Esophagus (tissue), 2 donors: ENCODE measurements at regions not wholly inside any gene's neighbourhood (a gene's known extent, or its start where the extent isn't known, plus 50 kb on each side); places are given as distances from the start of the nearest gene placed in this dataset.

Experiments
- H3K27ac ChIP-seq, 2 donors: one replicate each; pipeline ENCODE4 v1.5.1; 2013; ENCODE audit warnings: low read depth in 2 of 2, mild to moderate bottlenecking in 2 of 2, inconsistent platforms in 1 of 2, low read length in 1 of 2, moderate library complexity in 1 of 2
- H3K27me3 ChIP-seq, 2 donors: one replicate each; pipeline ENCODE4 v1.6.1; 2013; ENCODE audit warnings: low read length in 2 of 2, control low read depth in 1 of 2, mild to moderate bottlenecking in 1 of 2; ENCODE audit not compliant: insufficient read depth in 2 of 2, control insufficient read depth in 1 of 2
- H3K36me3 ChIP-seq, 2 donors: one replicate each; pipeline ENCODE4 v1.6.1; 2013; ENCODE audit warnings: low read length in 1 of 2; ENCODE audit not compliant: control insufficient read depth in 2 of 2, insufficient read depth in 2 of 2
- H3K4me1 ChIP-seq, 2 donors: one replicate each; pipeline ENCODE4 v1.6.1; 2013; ENCODE audit warnings: low read length in 1 of 2; ENCODE audit not compliant: control insufficient read depth in 2 of 2, insufficient read depth in 2 of 2
- H3K4me3 ChIP-seq, 2 donors: one replicate each; pipeline ENCODE4 v1.5.1; 2013; ENCODE audit warnings: low read length in 2 of 2, mild to moderate bottlenecking in 2 of 2, low read depth in 1 of 2, moderate library complexity in 1 of 2
- H3K9me3 ChIP-seq, 2 donors: one replicate each; pipeline ENCODE4 v1.6.1; 2013; ENCODE audit warnings: mild to moderate bottlenecking in 2 of 2, low read depth in 1 of 2, low read length in 1 of 2, moderate library complexity in 1 of 2; ENCODE audit not compliant: control insufficient read depth in 2 of 2, insufficient read depth in 1 of 2
- WGBS, 2 donors: extraction: QIAGEN DNeasy Blood & Tissue Kit; methylation state at CpG; one replicate each; pipeline ENCODE4 v1.1.7; 2013; 5-methylcytosine and 5-hydroxymethylcytosine counted together
- donor health status: healthy with polysubstance abuse.
- donor health status: Bipolar disorder and iron deficiency.

DNA sequence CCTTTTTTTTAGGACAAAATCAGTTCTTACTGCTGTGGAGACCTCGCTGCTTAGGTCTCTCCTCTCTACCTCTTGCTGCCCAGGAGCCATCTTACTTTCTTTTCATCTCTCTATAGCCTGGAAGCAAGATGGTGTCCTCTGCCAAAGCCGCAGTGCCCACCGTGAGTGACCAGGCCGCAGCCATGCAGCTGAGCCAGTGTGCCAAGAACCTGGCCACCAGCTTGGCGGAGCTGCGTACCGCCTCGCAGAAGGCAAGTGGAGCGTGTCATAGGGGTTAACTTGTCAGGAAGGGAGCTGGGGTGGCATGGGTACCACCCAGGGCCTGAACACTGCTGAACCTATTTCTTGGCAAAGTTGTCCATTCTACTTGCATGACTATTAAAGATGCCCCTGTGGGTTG, 320.3 kb upstream of the TPM1 start:
- no peaks in the 10 kb centered on the region for H3K4me1 ChIP-seq
- H3K9me3 ChIP-seq: peaks cover 0 to 2% of the 10 kb centered on the region in 2 donors
- no peak overlapping the region for H3K4me3 ChIP-seq
- no peaks in the 10 kb centered on the region for H3K27me3 ChIP-seq
- peaks cover 0 to 4% of the 10 kb centered on the region in 2 donors for H3K36me3 ChIP-seq
- 95 to 96% methylated on average over 9 of the region's 9 CpGs for WGBS, 2 donors
- no peak overlapping the region for H3K27ac ChIP-seq

DNA sequence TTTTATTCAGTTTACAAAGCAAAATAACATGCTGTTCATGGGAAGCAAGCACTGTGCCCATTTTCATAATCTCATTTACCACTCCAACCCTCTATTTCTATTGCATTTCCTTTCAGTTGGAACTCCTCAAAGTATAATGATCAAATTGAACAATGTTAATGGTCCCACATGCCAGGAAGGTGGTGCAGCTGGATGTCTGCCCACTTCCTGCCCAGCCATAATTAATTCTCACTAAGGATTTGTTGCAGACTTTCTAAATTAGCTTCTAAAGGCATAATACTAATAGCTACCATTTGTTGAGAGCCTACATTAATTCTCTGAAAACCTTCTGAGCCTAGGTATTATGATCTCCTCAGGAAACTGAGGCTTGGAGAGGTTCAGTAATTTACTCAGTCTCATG, 316.1 kb upstream of the TPM1 start:
- Histone ChIP-seq H3K9me3 (peaks cover 0 to 2% of the 10 kb centered on the region in 2 donors), H3K4me3 (no peak overlapping the region), H3K36me3 (no peaks in the 10 kb centered on the region), H3K27me3 (no peaks in the 10 kb centered on the region), H3K4me1 (no peaks in the 10 kb centered on the region), H3K27ac (no peak overlapping the region)

DNA sequence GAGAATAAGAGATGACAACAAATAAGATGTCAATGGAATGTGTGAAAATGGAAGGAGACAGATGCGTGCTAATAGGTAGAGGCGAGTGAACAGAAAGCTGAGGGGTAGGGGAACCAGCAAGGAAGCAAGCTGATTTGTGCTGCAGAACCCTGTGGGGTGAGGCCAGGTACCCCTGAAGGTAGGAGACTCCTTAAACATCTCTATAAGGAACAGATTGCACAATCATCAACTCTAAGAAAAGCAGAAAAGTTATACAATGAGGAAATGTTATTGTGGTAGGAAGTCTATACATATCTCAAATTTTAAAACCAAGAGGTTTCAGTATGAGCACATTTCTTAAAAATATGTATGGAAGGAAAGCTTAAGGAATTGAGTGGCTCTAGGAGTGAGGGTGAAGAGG, 315.0 kb upstream of the TPM1 start:
- no peaks in the 10 kb centered on the region for H3K27me3 ChIP-seq

DNA sequence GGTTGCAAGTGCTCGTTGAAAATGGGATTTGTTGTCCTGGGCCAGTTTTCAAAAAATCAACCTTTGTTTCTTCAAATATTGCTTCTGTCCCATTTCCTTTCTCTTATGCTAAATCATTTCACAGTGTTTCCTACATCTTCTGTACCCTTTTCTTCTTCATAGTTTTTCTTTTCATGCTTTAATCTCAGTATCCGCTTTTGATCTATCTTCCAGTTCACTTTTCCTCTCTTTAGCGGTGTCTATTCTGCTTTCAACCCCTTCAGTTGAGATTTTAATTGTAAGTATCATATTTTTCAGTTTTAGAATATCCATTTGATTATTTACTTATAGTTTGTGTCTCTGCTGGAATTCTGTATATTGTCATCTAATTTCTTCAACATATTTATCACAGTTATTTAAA, 311.7 kb upstream of the TPM1 start:
- Histone ChIP-seq H3K4me3 (no peak overlapping the region), H3K4me1 (no peaks in the 10 kb centered on the region), H3K36me3 (no peaks in the 10 kb centered on the region), H3K27me3 (no peaks in the 10 kb centered on the region), H3K27ac (no peak overlapping the region), H3K9me3 (no peaks in the 10 kb centered on the region)
- 93 to 95% methylated on average over 3 of the region's 3 CpGs for WGBS, 2 donors

More for the DNA sequence above, 315.0 kb upstream of the TPM1 start:
- H3K4me3 ChIP-seq: no peak overlapping the region
- no peak overlapping the region for H3K27ac ChIP-seq
- no peaks in the 10 kb centered on the region for H3K9me3 ChIP-seq
- WGBS, 2 donors: 95% methylated on average over 2 of the region's 2 CpGs
- H3K4me1 ChIP-seq: no peaks in the 10 kb centered on the region
- H3K36me3 ChIP-seq: no peaks in the 10 kb centered on the region

DNA sequence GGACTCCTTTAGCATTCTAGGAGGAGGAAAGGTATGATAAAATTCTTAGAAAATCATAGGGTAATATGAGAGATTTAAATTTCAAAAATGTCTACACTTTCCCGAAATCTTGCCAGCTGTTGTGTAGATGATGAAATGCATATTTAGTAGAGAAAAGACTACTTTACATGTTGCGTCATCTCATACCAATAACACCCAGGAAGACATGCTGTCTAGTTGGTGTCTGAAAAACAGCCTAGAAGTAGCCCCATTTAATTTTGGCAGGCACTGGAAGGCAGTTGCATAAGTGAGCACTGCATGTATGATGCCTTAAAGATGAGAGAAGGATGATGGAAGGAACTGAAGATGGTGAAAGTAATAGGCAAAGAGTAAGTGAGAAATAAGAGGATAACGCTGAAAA, 310.5 kb upstream of the TPM1 start:
- Histone ChIP-seq H3K27ac (no peak overlapping the region), H3K4me1 (no peaks in the 10 kb centered on the region), H3K27me3 (no peaks in the 10 kb centered on the region), H3K36me3 (no peaks in the 10 kb centered on the region), H3K4me3 (no peak overlapping the region), H3K9me3 (no peaks in the 10 kb centered on the region)
- 93 to 95% methylated on average over 3 of the region's 3 CpGs for WGBS, 2 donors

DNA sequence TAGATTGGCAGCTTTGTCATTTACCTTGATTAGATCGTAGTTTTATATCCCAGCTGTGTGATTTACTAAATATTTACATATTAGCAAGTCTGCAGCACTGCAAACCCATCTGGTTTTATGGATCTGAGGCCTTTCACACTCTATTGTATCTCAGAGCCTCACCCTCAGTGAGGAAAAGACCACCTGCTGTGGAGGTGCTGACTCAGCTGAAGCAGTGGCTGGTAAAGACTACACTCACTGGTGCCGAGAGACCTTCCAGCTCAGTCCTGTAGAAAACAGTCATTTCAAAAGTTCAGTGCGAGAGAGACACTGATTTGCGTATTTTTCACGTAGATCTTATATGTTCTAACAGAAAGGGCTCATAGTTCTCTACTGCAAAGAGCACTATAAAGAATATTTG, 307.8 kb upstream of the TPM1 start:
- H3K4me1 ChIP-seq: no peaks in the 10 kb centered on the region

DNA sequence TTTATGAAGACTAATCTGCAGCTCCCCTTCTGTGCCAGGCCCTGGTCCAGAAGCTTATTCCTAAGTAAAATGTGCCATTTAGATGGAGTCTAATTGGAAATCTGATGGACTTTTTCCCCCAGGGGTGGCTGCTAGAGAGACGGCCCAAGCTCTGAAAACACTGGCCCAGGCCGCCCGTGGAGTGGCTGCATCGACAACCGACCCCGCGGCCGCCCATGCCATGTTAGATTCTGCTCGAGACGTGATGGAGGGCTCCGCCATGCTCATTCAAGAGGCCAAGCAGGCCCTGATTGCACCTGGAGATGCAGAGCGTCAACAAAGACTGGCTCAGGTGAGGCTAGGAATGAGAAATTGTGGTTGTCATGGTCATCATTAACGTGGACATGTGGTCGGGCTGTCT, 305.8 kb upstream of the TPM1 start:
- peaks cover 0 to 3% of the 10 kb centered on the region in 2 donors for H3K4me1 ChIP-seq
- no peak overlapping the region for H3K4me3 ChIP-seq
- no peaks in the 10 kb centered on the region for H3K27me3 ChIP-seq
- no peak overlapping the region for H3K27ac ChIP-seq
- no peaks in the 10 kb centered on the region for H3K9me3 ChIP-seq
- no peaks in the 10 kb centered on the region for H3K36me3 ChIP-seq
- 94 to 96% methylated on average over 14 of the region's 14 CpGs for WGBS, 2 donors

More for the DNA sequence above, 307.8 kb upstream of the TPM1 start:
- no peak overlapping the region for H3K27ac ChIP-seq
- no peaks in the 10 kb centered on the region for H3K36me3 ChIP-seq
- H3K27me3 ChIP-seq: no peaks in the 10 kb centered on the region
- no peak overlapping the region for H3K4me3 ChIP-seq
- WGBS, 2 donors: 85 to 88% methylated on average over 5 of the region's 5 CpGs
- no peaks in the 10 kb centered on the region for H3K9me3 ChIP-seq

DNA sequence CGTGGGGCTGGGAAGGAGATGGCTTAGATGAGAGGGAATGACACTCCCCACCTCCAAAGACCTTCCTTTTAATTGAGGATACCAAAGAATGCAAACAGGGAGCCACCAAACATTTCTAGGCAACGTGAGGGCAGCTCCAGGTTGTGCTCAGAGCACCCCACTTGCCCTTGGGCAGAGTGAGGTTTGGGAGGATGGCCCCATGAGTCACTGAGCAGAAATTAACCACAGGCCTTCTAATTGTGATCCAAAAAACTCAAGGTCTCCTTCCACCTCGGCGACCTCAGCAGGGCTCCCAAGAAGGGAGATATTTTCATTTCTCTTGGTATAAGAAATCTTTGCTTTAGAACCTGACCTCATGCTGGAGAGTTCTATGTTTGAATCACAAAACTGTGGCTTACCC, 305.0 kb upstream of the TPM1 start:
- H3K27ac ChIP-seq: no peak overlapping the region
- H3K9me3 ChIP-seq: no peaks in the 10 kb centered on the region
- no peaks in the 10 kb centered on the region for H3K36me3 ChIP-seq
- H3K4me3 ChIP-seq: no peak overlapping the region
- peaks cover 0 to 3% of the 10 kb centered on the region in 2 donors for H3K4me1 ChIP-seq
- WGBS, 2 donors: 84 to 86% methylated on average over 4 of the region's 4 CpGs
- H3K27me3 ChIP-seq: no peaks in the 10 kb centered on the region

DNA sequence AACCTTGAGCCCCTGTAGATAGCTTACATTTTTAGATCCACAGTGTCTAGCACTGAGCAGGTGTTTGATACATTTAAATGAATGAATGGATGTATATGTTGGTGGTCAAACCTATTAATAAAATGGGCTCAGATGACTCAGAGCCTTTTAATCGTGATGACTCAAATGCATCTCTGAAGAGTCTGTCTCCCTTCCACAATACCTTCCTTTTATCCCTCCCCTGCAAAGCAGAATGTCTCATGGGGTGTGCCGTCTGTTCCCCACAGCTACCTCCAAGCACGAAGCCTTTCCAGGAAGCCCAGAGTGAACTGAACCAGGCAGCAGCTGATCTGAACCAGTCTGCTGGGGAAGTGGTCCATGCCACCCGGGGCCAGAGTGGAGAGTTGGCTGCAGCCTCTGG, 303.5 kb upstream of the TPM1 start:
- Histone ChIP-seq H3K36me3 (no peaks in the 10 kb centered on the region), H3K4me3 (no peak overlapping the region), H3K27me3 (no peaks in the 10 kb centered on the region), H3K27ac (no peak overlapping the region), H3K9me3 (no peaks in the 10 kb centered on the region), H3K4me1 (peaks cover 0 to 3% of the 10 kb centered on the region in 2 donors)
- WGBS, 2 donors: 66 to 69% methylated on average over 4 of the region's 4 CpGs

DNA sequence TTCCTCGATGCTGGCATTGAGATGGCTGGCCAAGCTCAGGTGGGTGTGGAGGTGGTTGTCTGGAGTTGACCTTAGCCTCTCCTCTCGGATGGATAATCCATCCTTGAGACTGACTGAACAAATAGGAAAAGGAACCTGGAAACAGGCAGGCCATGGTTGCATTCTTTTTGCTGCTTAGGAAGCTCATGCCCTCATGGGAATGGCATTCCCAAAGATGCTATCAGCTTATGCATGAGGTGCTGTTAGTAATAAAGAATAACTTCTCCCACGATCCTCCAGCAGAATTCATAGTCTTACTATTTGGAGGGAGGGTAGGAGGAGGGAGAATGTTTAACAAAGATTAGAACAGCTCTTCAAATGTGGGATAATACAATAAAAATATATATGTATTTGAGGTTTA, 303.0 kb upstream of the TPM1 start:
- Histone ChIP-seq H3K4me3 (no peak overlapping the region), H3K27ac (no peak overlapping the region), H3K4me1 (peaks cover 0 to 3% of the 10 kb centered on the region in 2 donors), H3K36me3 (no peaks in the 10 kb centered on the region), H3K9me3 (no peaks in the 10 kb centered on the region), H3K27me3 (no peaks in the 10 kb centered on the region)
- WGBS, 2 donors: 77 to 79% methylated on average over 3 of the region's 3 CpGs
